MM.1S (cell line): ENCODE measurements at regions not wholly inside any gene's neighbourhood (a gene's known extent, or its start where the extent isn't known, plus 50 kb on each side); places are given as distances from the start of the nearest gene placed in this dataset.

Source experiments
- DNase-seq: peaks from one replicate; pipeline ENCODE4 v3.0.0-alpha.2; 2015
- H2AFZ ChIP-seq: fragments of 300-600 bp; sonication (generic); 2 replicates; pipeline ENCODE4 v1.6.0; 2016; ENCODE audit warnings: antibody characterized with exemption, low read length
- H3F3A ChIP-seq: fragments of 300-600 bp; sonication (generic); 2 replicates; pipeline ENCODE4 v1.6.1; 2016; ENCODE audit warnings: mild to moderate bottlenecking, antibody characterized with exemption, low read length, moderate library complexity, mixed read lengths; ENCODE audit not compliant: insufficient read depth
- H3K27ac ChIP-seq: fragments of 300-600 bp; sonication (generic); 2 replicates; pipeline ENCODE4 v1.5.1; 2016; ENCODE audit warnings: mild to moderate bottlenecking, low read length
- H3K27me3 ChIP-seq: fragments of 300-600 bp; sonication (generic); replicated peaks from 2 replicates; pipeline ENCODE4 v1.6.0; 2016; ENCODE audit warnings: low read length; ENCODE audit not compliant: insufficient read depth
- H3K36me3 ChIP-seq: fragments of 300-600 bp; sonication (generic); replicated peaks from 2 replicates; pipeline ENCODE4 v1.6.1; 2016; ENCODE audit warnings: mild to moderate bottlenecking, low read length, mixed read lengths; ENCODE audit not compliant: insufficient read depth
- H3K4me1 ChIP-seq: fragments of 300-600 bp; sonication (generic); 2 replicates; pipeline ENCODE4 v1.6.1; 2016; ENCODE audit warnings: low read length, mixed read lengths
- H3K4me2 ChIP-seq: fragments of 300-600 bp; sonication (generic); 2 replicates; pipeline ENCODE4 v1.6.0; 2016; ENCODE audit warnings: low read depth, low read length
- H3K4me3 ChIP-seq: fragments of 300-600 bp; sonication (generic); 2 replicates; pipeline ENCODE4 v1.5.1; 2016; ENCODE audit warnings: low read length, mixed read lengths
- H3K79me2 ChIP-seq: fragments of 300-600 bp; sonication (generic); 2 replicates; pipeline ENCODE4 v1.6.1; 2016; ENCODE audit warnings: mixed run types, low read length, mixed read lengths
- H3K9ac ChIP-seq: fragments of 300-600 bp; sonication (generic); 2 replicates; pipeline ENCODE4 v1.6.1; 2016; ENCODE audit warnings: low read length, mixed read lengths
- H3K9me2 ChIP-seq: fragments of 300-600 bp; sonication (generic); replicated peaks from 2 replicates; pipeline ENCODE4 v1.6.1; 2016; ENCODE audit warnings: mild to moderate bottlenecking, low read length, mixed read lengths; ENCODE audit not compliant: insufficient read depth
- H3K9me3 ChIP-seq: fragments of 300-600 bp; sonication (generic); replicated peaks from 2 replicates; pipeline ENCODE4 v1.6.1; 2016; ENCODE audit warnings: mild to moderate bottlenecking, low read length, mixed read lengths; ENCODE audit not compliant: insufficient read depth
- H4K20me1 ChIP-seq: fragments of 300-600 bp; sonication (generic); 2 replicates; pipeline ENCODE4 v1.6.1; 2016; ENCODE audit warnings: mild to moderate bottlenecking, low read length, moderate library complexity, mixed read lengths; ENCODE audit not compliant: insufficient read depth
- EZH2 ChIP-seq: fragments of 300-600 bp; sonication (generic); optimal IDR thresholded peaks from 2 replicates; pipeline ENCODE3; 2017; ENCODE audit warnings: low read depth, mild to moderate bottlenecking, antibody characterized with exemption, low read length, mixed read lengths
- EZH2phosphoT487 ChIP-seq: fragments of 300-600 bp; sonication (generic); IDR thresholded peaks from 2 replicates; pipeline ENCODE4 v1.6.1; 2018; ENCODE audit warnings: antibody characterized with exemption, low read length
- TF ChIP-seq, protein P1 (sequence below): fragments of 300-600 bp; sonication (generic); IDR thresholded peaks from 2 replicates; pipeline ENCODE4 v1.5.1; 2016; ENCODE audit warnings: antibody characterized with exemption, low read length, mixed read lengths

DNA sequence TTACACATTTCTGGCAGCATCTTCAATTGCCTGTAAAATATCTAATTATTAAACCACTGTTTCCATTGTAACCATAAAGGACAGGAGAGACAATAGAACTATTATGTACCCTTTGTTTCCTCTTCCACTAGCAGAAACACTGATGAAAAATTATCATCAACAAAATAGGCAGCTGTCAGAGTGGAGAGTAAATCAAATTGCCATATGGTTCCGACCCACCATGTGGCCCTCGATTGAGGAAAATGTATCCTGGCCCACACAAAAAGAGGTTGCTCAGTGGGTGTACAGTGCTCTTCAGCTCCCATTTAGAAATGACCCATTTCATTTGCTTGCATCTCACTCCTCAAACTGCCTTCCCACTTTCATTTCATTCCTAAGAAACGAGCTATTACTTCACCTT, 570.6 kb upstream of the UBE2E2 start:
- H3F3A ChIP-seq: no peaks in the 10 kb centered on the region
- no peaks in the 10 kb centered on the region for H3K36me3 ChIP-seq
- no peak overlapping the region for H3K4me2 ChIP-seq
- no peak overlapping the region for H3K27ac ChIP-seq
- no peak overlapping the region for H2AFZ ChIP-seq
- no peak overlapping the region for H3K4me3 ChIP-seq
- H3K9me3 ChIP-seq: no peaks in the 10 kb centered on the region
- no peaks in the 10 kb centered on the region for H3K27me3 ChIP-seq
- TF ChIP-seq EZH2phosphoT487: no peak
- TF ChIP-seq, protein P1, sequence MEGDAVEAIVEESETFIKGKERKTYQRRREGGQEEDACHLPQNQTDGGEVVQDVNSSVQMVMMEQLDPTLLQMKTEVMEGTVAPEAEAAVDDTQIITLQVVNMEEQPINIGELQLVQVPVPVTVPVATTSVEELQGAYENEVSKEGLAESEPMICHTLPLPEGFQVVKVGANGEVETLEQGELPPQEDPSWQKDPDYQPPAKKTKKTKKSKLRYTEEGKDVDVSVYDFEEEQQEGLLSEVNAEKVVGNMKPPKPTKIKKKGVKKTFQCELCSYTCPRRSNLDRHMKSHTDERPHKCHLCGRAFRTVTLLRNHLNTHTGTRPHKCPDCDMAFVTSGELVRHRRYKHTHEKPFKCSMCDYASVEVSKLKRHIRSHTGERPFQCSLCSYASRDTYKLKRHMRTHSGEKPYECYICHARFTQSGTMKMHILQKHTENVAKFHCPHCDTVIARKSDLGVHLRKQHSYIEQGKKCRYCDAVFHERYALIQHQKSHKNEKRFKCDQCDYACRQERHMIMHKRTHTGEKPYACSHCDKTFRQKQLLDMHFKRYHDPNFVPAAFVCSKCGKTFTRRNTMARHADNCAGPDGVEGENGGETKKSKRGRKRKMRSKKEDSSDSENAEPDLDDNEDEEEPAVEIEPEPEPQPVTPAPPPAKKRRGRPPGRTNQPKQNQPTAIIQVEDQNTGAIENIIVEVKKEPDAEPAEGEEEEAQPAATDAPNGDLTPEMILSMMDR: no peak
- TF ChIP-seq EZH2: no peak
- H3K9ac ChIP-seq: no peak overlapping the region
- no peaks in the 10 kb centered on the region for H4K20me1 ChIP-seq
- no peak for DNase-seq
- no peaks in the 10 kb centered on the region for H3K4me1 ChIP-seq
- H3K79me2 ChIP-seq: no peaks in the 10 kb centered on the region
- H3K9me2 ChIP-seq: no peaks in the 10 kb centered on the region

DNA sequence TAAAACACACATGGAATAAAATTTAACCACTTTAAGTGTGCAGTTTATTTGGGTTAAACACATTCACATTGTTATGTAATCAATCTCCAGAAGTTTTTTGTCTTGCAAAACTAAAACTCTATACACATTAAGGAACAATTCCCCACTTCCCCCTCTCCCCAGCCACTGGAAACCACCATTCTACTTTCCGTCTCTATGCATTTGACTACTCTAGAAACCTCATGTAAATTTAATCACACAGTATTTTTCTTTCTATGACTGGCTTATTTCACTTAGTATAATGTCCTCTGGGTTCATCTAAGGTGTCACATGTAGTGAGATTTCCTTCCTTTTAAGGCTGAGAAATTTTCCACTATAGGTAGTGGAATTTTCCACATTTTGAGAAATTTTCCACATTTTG, 568.7 kb upstream of the UBE2E2 start:
- TF ChIP-seq EZH2 (no peak), EZH2phosphoT487 (no peak)
- TF ChIP-seq, protein P1: no peak

DNA sequence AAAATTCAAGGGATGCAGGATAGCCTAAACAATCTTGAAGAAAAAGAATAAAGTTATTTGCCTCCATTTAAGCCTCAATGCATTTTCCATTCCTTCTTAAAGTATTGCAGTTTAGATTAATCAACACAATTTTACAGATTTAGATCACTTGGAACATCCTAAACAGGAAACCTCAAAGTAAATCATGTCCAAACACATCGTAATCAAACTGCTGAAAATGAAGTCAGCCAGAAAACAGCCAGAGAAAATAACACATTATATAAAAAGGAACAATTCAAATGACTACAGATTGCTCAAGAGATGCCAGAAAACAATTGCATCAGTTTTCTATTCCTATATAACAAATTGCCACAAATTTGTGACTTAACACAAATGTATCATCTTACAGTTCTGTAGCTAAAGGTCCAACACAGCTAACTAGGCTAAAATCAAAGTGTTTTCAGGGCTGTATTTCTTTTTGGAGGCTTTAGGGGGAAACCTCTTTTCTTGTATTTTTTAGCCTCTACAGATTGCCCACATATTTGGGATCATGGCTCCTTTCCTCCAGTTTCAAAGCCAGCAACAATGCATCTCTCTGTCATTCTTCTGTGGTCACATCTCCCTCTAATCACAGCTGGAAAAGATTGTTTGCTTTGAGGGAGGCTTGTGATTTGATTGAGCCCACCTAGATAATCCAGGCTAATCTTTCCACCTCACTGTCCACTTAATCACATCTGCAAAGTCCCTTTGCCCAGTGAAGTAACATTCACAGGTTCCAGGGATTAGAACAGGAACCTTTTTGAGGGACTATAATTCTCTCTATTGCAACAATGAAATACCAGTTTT, 543.3 kb upstream of the UBE2E2 start:
- Histone ChIP-seq H3F3A (no peaks in the 10 kb centered on the region), H3K27ac (no peak overlapping the region), H3K9me2 (no peaks in the 10 kb centered on the region), H3K79me2 (no peaks in the 10 kb centered on the region), H3K36me3 (no peaks in the 10 kb centered on the region), H3K4me3 (no peak overlapping the region), H3K4me1 (no peaks in the 10 kb centered on the region), H4K20me1 (no peaks in the 10 kb centered on the region), H3K9ac (no peak overlapping the region), H3K27me3 (no peaks in the 10 kb centered on the region), H3K4me2 (no peak overlapping the region), H2AFZ (no peak overlapping the region), H3K9me3 (no peaks in the 10 kb centered on the region)
- TF ChIP-seq EZH2phosphoT487 (no peak), EZH2 (no peak)
- TF ChIP-seq, protein P1: no peak
- DNase-seq: no peak

More for the DNA sequence above, 568.7 kb upstream of the UBE2E2 start:
- H3K9ac ChIP-seq: no peak overlapping the region
- no peak overlapping the region for H3K27ac ChIP-seq
- no peaks in the 10 kb centered on the region for H3K9me2 ChIP-seq
- H4K20me1 ChIP-seq: no peaks in the 10 kb centered on the region
- no peaks in the 10 kb centered on the region for H3K79me2 ChIP-seq
- H3K27me3 ChIP-seq: no peaks in the 10 kb centered on the region
- H3K4me1 ChIP-seq: no peaks in the 10 kb centered on the region
- no peaks in the 10 kb centered on the region for H3K36me3 ChIP-seq
- H3K9me3 ChIP-seq: no peaks in the 10 kb centered on the region
- no peak for DNase-seq
- no peaks in the 10 kb centered on the region for H3F3A ChIP-seq
- H3K4me2 ChIP-seq: no peak overlapping the region
- no peak overlapping the region for H3K4me3 ChIP-seq
- no peak overlapping the region for H2AFZ ChIP-seq
